ENCODE measurements at regions not wholly inside any gene's neighbourhood (a gene's known extent, or its start where the extent isn't known, plus 50 kb on each side); places are given as distances from the start of the nearest gene placed in this dataset.
"Not testable (repeated sequence)": the region's sequence is repeated elsewhere in the genome, so short reads cannot be mapped to it uniquely, and the experiment has no call there.

DNA sequence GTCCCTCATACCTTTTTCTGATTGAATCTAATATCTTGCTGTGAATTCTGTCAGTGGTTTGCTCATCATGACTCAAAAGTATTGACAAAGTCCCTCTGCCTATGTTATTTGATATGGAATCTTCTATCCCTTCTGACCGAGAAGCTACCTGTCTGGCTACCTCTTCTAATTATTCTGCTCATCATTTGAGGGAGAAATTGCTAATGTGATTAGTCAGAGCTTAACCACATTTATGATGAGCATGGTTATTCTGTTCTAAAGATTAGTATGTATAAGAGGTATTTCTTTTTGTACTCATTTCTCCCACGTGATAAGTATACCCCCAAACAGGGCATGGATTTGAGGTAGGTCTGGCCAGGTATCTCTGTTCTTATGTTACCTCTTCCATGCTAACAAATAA lies 428.4 kb upstream of the KCNMB2 start:
- Histone ChIP-seq H3K27me3 (ENCODE audit: control insufficient read depth, insufficient read depth, low read length) (no peaks in the 10 kb centered on the region), H3K4me3 (ENCODE audit: low read depth, low read length) (no peak overlapping the region), H3K27ac (ENCODE audit: low read depth, low read length) (no peak overlapping the region), H3K9me3 (ENCODE audit: control insufficient read depth, insufficient read depth, low read length) (no peaks in the 10 kb centered on the region)
- CTCF ChIA-PET, result no interaction called here
- POLR2A ChIA-PET, result no interaction called here
- DNase-seq (ENCODE audit: low read depth, low spot score), result no peak
- TF ChIP-seq, protein P1, sequence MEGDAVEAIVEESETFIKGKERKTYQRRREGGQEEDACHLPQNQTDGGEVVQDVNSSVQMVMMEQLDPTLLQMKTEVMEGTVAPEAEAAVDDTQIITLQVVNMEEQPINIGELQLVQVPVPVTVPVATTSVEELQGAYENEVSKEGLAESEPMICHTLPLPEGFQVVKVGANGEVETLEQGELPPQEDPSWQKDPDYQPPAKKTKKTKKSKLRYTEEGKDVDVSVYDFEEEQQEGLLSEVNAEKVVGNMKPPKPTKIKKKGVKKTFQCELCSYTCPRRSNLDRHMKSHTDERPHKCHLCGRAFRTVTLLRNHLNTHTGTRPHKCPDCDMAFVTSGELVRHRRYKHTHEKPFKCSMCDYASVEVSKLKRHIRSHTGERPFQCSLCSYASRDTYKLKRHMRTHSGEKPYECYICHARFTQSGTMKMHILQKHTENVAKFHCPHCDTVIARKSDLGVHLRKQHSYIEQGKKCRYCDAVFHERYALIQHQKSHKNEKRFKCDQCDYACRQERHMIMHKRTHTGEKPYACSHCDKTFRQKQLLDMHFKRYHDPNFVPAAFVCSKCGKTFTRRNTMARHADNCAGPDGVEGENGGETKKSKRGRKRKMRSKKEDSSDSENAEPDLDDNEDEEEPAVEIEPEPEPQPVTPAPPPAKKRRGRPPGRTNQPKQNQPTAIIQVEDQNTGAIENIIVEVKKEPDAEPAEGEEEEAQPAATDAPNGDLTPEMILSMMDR (IDR thresholded peaks at IDR 0.05; ENCODE audit: low read depth, low read length), result no peak

DNA sequence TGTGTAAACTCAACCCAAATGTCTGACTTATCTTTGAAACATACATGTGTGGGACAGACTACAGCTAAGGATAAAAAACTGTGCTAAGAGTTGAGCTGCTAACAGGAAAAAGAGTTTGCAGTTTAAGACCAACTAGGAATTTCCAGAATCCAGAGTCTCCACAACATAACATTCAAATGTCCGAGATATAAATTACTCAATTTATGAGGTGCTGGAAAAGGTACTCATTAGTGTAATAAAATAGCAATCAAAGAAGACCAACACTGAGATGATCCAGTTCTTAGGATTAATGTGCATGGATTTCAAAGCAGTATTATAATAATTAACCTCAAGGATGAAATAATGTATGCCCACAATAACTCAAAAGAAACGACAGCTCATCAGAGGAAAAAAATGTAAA lies 426.5 kb upstream of the KCNMB2 start:
- TF ChIP-seq, protein P1 (IDR thresholded peaks at IDR 0.05; ENCODE audit: low read depth, low read length), result no peak
- DNase-seq (ENCODE audit: low read depth, low spot score), result no peak
- no peaks in the 10 kb centered on the region for H3K27me3 ChIP-seq (ENCODE audit: control insufficient read depth, insufficient read depth, low read length)
- H3K27ac ChIP-seq (ENCODE audit: low read depth, low read length), result no peak overlapping the region
- ChIA-PET POLR2A (no interaction called here), CTCF (interaction anchor here (0.7 kb wide), 1 partner anchor 13 kb away, joined by 4 read pairs; no protein-coding TSS in a partner anchor)
- no peaks in the 10 kb centered on the region for H3K9me3 ChIP-seq (ENCODE audit: control insufficient read depth, insufficient read depth, low read length)
- H3K4me3 ChIP-seq (ENCODE audit: low read depth, low read length), result no peak overlapping the region

DNA sequence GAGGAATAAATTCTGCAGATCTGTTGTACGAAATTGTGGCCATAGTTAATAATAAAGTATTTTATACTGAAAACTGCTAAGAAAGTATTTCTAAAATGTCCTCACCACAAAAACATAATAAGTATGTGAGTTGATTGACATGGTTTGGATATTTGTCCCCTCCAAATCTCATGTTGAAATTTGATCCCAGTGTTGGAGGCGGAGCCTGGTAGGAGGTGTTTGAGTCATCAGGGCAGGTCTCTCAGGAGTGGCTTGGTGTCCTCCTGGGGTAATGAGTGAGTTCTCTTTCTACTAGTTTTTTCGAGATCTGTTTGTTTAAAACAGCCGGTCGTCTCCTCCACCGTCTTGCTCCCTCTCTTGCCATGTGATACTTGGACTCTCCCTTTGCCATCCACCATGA lies 424.1 kb upstream of the KCNMB2 start:
- no peak for DNase-seq (ENCODE audit: low read depth, low spot score)
- ChIA-PET CTCF (no interaction called here), POLR2A (interaction anchor here (0.7 kb wide), 1 partner anchor 379 kb away, joined by 3 read pairs; no protein-coding TSS in a partner anchor)
- TF ChIP-seq, protein P1 (IDR thresholded peaks at IDR 0.05; ENCODE audit: low read depth, low read length), result no peak
- Histone ChIP-seq H3K27ac (ENCODE audit: low read depth, low read length) (no peak overlapping the region), H3K4me3 (ENCODE audit: low read depth, low read length) (no peak overlapping the region), H3K27me3 (ENCODE audit: control insufficient read depth, insufficient read depth, low read length) (no peaks in the 10 kb centered on the region), H3K9me3 (ENCODE audit: control insufficient read depth, insufficient read depth, low read length) (no peaks in the 10 kb centered on the region)

DNA sequence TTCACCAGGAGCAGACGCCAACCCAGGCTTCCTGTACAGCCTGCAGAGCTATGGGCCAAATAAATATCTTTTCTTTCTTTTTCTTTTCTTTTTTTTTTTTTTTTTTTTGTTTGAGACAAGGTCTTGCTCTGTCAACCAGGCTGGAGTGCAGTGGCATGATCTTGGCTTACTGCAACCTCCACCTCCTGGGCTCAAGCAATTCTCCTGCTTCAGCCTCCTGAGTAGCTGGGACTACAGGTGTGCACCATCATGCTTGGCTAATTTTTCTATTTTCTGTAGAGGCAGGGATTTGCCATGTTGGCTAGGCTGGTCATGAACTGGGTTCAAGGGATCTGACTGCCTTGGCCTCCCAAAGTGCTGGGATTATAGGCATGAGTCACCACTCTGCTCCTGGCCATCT lies 423.7 kb upstream of the KCNMB2 start:
- H3K27me3 ChIP-seq (ENCODE audit: control insufficient read depth, insufficient read depth, low read length); DNase-seq (ENCODE audit: low read depth, low spot score); H3K4me3 ChIP-seq (ENCODE audit: low read depth, low read length); H3K27ac ChIP-seq (ENCODE audit: low read depth, low read length); CTCF ChIA-PET; H3K9me3 ChIP-seq (ENCODE audit: control insufficient read depth, insufficient read depth, low read length): not testable (repeated sequence)
- POLR2A ChIA-PET, result interaction anchor here (0.7 kb wide), 1 partner anchor 380 kb away, joined by 3 read pairs; no protein-coding TSS in a partner anchor

DNA sequence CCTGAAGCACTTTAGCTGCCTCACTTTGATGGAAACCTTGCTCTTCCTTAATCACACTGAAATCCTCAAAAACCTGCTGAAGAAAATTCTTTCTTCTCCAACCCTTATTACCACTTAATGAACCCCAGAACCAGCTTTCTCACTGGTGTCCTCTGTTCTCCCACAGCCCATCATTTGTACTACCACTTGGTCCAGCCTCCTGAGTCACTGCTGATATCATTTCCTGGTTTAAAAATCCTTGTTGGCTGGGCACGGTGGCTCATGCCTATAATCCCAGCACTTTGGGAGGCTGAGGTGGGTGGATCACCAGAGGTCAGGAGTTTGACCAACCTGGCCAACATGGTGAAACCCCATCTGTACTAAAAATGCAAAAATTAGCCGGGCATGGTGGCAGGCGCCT lies 418.6 kb upstream of the KCNMB2 start:
- Histone ChIP-seq H3K9me3 (ENCODE audit: control insufficient read depth, insufficient read depth, low read length) (no peaks in the 10 kb centered on the region), H3K4me3 (ENCODE audit: low read depth, low read length) (no peak overlapping the region), H3K27ac (ENCODE audit: low read depth, low read length) (no peak overlapping the region), H3K27me3 (ENCODE audit: control insufficient read depth, insufficient read depth, low read length) (no peaks in the 10 kb centered on the region)
- TF ChIP-seq, protein P1 (IDR thresholded peaks at IDR 0.05; ENCODE audit: low read depth, low read length), result no peak
- ChIA-PET POLR2A (no interaction called here), CTCF (interaction anchor here (0.8 kb wide), 1 partner anchor 11 kb away, joined by 4 read pairs; no protein-coding TSS in a partner anchor)
- no peak for DNase-seq (ENCODE audit: low read depth, low spot score)

DNA sequence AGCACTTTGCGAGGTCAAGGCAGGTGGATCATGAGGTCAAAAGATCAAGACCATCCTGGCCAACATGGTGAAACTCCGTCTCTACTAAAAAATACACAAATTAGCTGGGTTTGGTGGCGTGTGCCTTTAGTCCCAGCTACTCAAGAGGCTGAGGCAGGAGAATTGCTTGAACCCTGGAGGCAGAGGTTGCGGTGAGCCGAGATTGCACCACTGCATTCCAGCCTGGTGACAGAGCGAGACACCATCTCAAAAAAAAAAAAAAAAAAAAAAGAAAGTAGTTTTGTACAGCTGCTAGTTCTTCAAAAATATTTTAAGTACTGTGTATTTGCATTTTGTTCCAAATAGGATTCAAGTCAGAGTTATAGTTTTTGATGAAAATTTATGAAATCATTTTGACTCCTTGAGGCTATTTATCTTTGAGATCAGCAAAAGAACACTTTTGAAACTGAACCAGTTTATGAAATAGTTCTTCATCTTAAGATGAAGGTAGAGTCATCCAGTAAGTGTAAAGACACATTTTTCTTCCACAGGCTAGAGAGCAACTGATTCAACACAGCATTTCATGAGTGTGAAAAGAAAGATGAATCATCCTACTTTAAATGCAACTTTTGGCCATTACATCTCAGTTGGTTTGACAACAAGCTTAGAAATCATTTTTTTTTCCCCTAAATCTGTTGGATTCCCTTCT lies 416.5 kb upstream of the KCNMB2 start:
- DNase-seq (ENCODE audit: low read depth, low spot score); POLR2A ChIA-PET; H3K27me3 ChIP-seq (ENCODE audit: control insufficient read depth, insufficient read depth, low read length); CTCF ChIA-PET; H3K4me3 ChIP-seq (ENCODE audit: low read depth, low read length); H3K9me3 ChIP-seq (ENCODE audit: control insufficient read depth, insufficient read depth, low read length): not testable (repeated sequence)
- H3K27ac ChIP-seq (ENCODE audit: low read depth, low read length), result peak overlapping the region; percentile 42
